NCI-H345 treated with DMSO at 0.1 percent for 48 hours (cell line): ENCODE measurements at regions not wholly inside any gene's neighbourhood (a gene's known extent, or its start where the extent isn't known, plus 50 kb on each side); places are given as distances from the start of the nearest gene placed in this dataset.

Source experiments
- DNase-seq: peaks from one replicate; lab custom pipeline; 2025; ENCODE audit not compliant: unreplicated experiment; lab: John Stamatoyannopoulos, UW

GRCh38 chr13:103273825-103274224 is 207.6 kb upstream of the SLC10A2 start:
- DNase-seq: no peak

- DNase-seq: no peak
These were observed 206.6 kb upstream of the SLC10A2 start for GRCh38 chr13:103272770-103273169.

- DNase-seq: no peak
These were observed 197.2 kb upstream of the SLC10A2 start for GRCh38 chr13:103263448-103263847.

GRCh38 chr13:103255587-103256301 is 189.5 kb upstream of the SLC10A2 start:
- no peak for DNase-seq

GRCh38 chr13:103250071-103250470 is 183.9 kb upstream of the SLC10A2 start:
- DNase-seq: no peak

GRCh38 chr13:103246581-103247200 is 180.5 kb upstream of the SLC10A2 start:
- no peak for DNase-seq

- no peak for DNase-seq
These were observed 177.3 kb upstream of the SLC10A2 start for GRCh38 chr13:103243495-103243894.

GRCh38 chr13:103238441-103238840 is 172.2 kb upstream of the SLC10A2 start:
- DNase-seq: no peak

- DNase-seq: no peak
These were observed 170.0 kb upstream of the SLC10A2 start for GRCh38 chr13:103236213-103236612.

- DNase-seq: no peak
These were observed 163.5 kb upstream of the SLC10A2 start for GRCh38 chr13:103229674-103230073.

GRCh38 chr13:103224804-103225203 is 158.6 kb upstream of the SLC10A2 start:
- DNase-seq: no peak

GRCh38 chr13:103222683-103223082 is 156.5 kb upstream of the SLC10A2 start:
- no peak for DNase-seq

GRCh38 chr13:103218253-103218652 is 152.0 kb upstream of the SLC10A2 start:
- DNase-seq: no peak

GRCh38 chr13:103213152-103213551 is 146.9 kb upstream of the SLC10A2 start:
- no peak for DNase-seq

GRCh38 chr13:103210348-103210747 is 144.1 kb upstream of the SLC10A2 start:
- no peak for DNase-seq

GRCh38 chr13:103203735-103204330 is 137.6 kb upstream of the SLC10A2 start:
- peak; percentile 38 for DNase-seq

GRCh38 chr13:103200118-103200885 is 134.1 kb upstream of the SLC10A2 start:
- DNase-seq: no peak

GRCh38 chr13:103199380-103200088 is 133.3 kb upstream of the SLC10A2 start:
- no peak for DNase-seq

- DNase-seq: no peak
These were observed 130.1 kb upstream of the SLC10A2 start for GRCh38 chr13:103196356-103196755.

GRCh38 chr13:103195762-103196161 is 129.5 kb upstream of the SLC10A2 start:
- DNase-seq: no peak

- no peak for DNase-seq
These were observed 128.7 kb upstream of the SLC10A2 start for GRCh38 chr13:103194871-103195270.
